GM13977 (cell line): ENCODE measurements at regions not wholly inside any gene's neighbourhood (a gene's known extent, or its start where the extent isn't known, plus 50 kb on each side); places are given as distances from the start of the nearest gene placed in this dataset.
A peak's percentile ranks its signal among the peaks of the same experiment; 100 is the strongest.

Experiments
- DNase-seq: peaks from one replicate; pipeline ENCODE4 v3.0.0; 2012; ENCODE audit warnings: low spot score
- in situ Hi-C: fragments of 300-500 bp; cut with MboI; formaldehyde crosslinking; loops from one replicate; pipeline ENCODE4 v1.12.0; 2022; ENCODE audit warnings: low sequenced_read_pairs, low pct_unique_long_range_greater_than_20kb, mixed read lengths, inconsistent platforms; ENCODE audit not compliant: unreplicated experiment
- TF ChIP-seq, protein P1 (sequence below): IDR thresholded peaks from 2 replicates; pipeline ENCODE4 v1.5.1; 2012; ENCODE audit warnings: mild to moderate bottlenecking, control low read depth; ENCODE audit not compliant: insufficient read depth; ENCODE audit errors: extremely low read depth, missing control alignments

GRCh38 chr3:46082021-46082420 is 54.7 kb upstream of the XCR1 start:
- DNase-seq: no peak
- in situ Hi-C loops: loop anchor here (10.0 kb wide), 2 partner anchors 123 to 293 kb away; partner anchors contain the start of genes CCR1 and CCR5
- TF ChIP-seq, protein P1, sequence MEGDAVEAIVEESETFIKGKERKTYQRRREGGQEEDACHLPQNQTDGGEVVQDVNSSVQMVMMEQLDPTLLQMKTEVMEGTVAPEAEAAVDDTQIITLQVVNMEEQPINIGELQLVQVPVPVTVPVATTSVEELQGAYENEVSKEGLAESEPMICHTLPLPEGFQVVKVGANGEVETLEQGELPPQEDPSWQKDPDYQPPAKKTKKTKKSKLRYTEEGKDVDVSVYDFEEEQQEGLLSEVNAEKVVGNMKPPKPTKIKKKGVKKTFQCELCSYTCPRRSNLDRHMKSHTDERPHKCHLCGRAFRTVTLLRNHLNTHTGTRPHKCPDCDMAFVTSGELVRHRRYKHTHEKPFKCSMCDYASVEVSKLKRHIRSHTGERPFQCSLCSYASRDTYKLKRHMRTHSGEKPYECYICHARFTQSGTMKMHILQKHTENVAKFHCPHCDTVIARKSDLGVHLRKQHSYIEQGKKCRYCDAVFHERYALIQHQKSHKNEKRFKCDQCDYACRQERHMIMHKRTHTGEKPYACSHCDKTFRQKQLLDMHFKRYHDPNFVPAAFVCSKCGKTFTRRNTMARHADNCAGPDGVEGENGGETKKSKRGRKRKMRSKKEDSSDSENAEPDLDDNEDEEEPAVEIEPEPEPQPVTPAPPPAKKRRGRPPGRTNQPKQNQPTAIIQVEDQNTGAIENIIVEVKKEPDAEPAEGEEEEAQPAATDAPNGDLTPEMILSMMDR: no peak

DNA sequence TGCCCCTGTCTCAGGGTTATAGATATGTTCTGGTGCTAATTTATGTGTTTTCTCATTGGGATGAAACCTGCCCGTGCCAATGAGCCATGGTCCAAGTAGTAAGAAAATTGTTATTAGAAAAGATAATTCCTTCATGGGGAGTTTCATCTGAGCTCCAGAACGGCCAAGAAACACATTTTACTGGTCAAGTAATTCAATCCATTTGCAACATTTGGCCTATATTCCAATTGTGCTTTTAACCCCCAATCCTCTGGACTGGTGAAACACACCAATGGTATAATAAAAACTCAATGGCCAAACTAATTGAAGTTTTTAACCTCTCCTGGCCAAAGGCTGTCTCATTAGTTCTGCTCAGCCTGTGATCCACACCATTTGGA is 53.7 kb upstream of the XCR1 start:
- DNase-seq: no peak
- in situ Hi-C loops: loop anchor here (10.0 kb wide), 2 partner anchors 124 to 294 kb away; partner anchors contain the start of genes CCR1 and CCR5
- TF ChIP-seq, protein P1: no peak

DNA sequence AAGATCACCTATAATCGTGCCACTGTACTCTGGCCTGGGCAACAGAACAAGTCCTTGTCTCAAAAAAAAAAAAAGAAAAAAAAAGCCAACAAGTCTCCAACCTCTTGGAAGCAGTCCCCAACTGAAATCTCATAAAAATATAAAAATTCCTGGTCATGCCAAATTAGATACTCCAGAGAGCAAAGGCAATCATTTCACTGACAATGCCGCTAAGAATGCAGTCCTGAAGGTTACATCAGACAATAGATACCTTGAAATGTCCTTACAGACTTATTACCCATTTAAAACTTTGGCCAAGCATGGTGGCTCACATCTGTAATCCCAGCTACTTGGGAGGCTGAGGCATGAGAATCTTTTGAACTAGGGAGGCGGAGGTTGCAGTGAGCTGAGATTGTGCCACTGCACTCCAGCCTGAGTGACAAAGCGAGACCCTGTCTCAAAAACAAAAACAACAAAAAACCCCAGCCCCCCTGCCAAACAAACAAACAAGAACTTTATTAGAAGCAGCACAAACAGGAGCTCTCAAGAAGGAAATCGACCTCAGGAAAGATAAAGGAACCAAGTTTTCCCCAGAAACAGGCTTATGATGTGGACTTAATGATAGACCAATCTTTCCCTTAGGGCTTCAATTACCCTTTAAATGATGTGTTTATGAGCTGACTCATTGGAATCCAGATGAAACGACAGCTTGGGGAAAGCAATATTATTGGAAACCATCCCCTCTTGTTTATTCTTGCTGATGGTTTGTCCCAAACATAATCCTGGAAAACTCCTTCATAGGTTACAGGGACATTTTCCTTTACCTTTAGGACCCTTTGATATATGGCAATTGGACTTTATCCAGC is 53.1 kb upstream of the XCR1 start:
- TF ChIP-seq, protein P1: no peak
- no peak for DNase-seq
- in situ Hi-C loops: loop anchor here (10.0 kb wide), 2 partner anchors 124 to 294 kb away; partner anchors contain the start of genes CCR1 and CCR5

GRCh38 chr3:46078712-46079400 is 51.6 kb upstream of the XCR1 start:
- peak; percentile 67 for DNase-seq

More at GRCh38 chr3:46078712-46079400, 51.6 kb upstream of the XCR1 start:
- in situ Hi-C loops: loop anchor here (5.0 to 10.0 kb wide), 2 partner anchors 137 to 324 kb away; partner anchors contain the start of gene CXCR6
- TF ChIP-seq, protein P1: peak; percentile 99
